Osteoblast (primary cell): ENCODE measurements at regions not wholly inside any gene's neighbourhood (a gene's known extent, or its start where the extent isn't known, plus 50 kb on each side); places are given as distances from the start of the nearest gene placed in this dataset.
"Not testable (repeated sequence)": the region's sequence is repeated elsewhere in the genome, so short reads cannot be mapped to it uniquely, and the experiment has no call there.

Experiments used
- DNase-seq: peaks from one replicate; pipeline ENCODE4 v3.0.0; 2011; ENCODE audit warnings: low spot score, mixed read lengths; ENCODE audit not compliant: insufficient read length; ENCODE audit errors: missing footprints
- H2AFZ ChIP-seq: 2 replicates; pipeline ENCODE4 v1.6.0; 2011; ENCODE audit warnings: mild to moderate bottlenecking, low read length
- H3K27ac ChIP-seq: 2 replicates; pipeline ENCODE4 v1.5.1; 2011; ENCODE audit warnings: mild to moderate bottlenecking, low read depth, low read length, moderate library complexity
- H3K27me3 ChIP-seq: 2 replicates; pipeline ENCODE4 v1.6.0; 2012; ENCODE audit warnings: mild to moderate bottlenecking, control low read depth, inconsistent platforms, low read length, moderate library complexity; ENCODE audit not compliant: insufficient read depth
- H3K36me3 ChIP-seq: 2 replicates; pipeline ENCODE4 v1.5.1; 2011; ENCODE audit warnings: mild to moderate bottlenecking, low read length, control low read depth, moderate library complexity; ENCODE audit not compliant: insufficient read depth
- H3K4me1 ChIP-seq: 2 replicates; pipeline ENCODE4 v1.5.1; 2011; ENCODE audit warnings: mild to moderate bottlenecking, low read length, control low read depth, moderate library complexity; ENCODE audit not compliant: insufficient read depth
- H3K4me2 ChIP-seq: 2 replicates; pipeline ENCODE4 v1.6.0; 2011; ENCODE audit warnings: mild to moderate bottlenecking, low read length; ENCODE audit not compliant: insufficient read depth
- H3K4me3 ChIP-seq: fragments of 200-600 bp; sonication (generic); 3 replicates; pipeline ENCODE4 v1.5.1; 2012; ENCODE audit warnings: mild to moderate bottlenecking, low read length, inconsistent platforms; ENCODE audit not compliant: insufficient read depth
- H3K79me2 ChIP-seq: 2 replicates; pipeline ENCODE4 v1.6.0; 2012; ENCODE audit warnings: mild to moderate bottlenecking, low read length, control low read depth, inconsistent platforms; ENCODE audit not compliant: insufficient read depth
- H3K9me3 ChIP-seq: 2 replicates; pipeline ENCODE4 v1.5.1; 2011; ENCODE audit warnings: low read depth, low read length, control low read depth
- H4K20me1 ChIP-seq: 2 replicates; pipeline ENCODE4 v1.6.0; 2012; ENCODE audit warnings: mild to moderate bottlenecking, low read length, control low read depth; ENCODE audit not compliant: insufficient read depth
- TF ChIP-seq, protein P1 (sequence below): IDR thresholded peaks from 2 replicates; pipeline ENCODE4 v1.5.1; 2011; ENCODE audit warnings: mild to moderate bottlenecking, low read depth, low read length, moderate library complexity; ENCODE audit errors: extremely low read depth

DNA sequence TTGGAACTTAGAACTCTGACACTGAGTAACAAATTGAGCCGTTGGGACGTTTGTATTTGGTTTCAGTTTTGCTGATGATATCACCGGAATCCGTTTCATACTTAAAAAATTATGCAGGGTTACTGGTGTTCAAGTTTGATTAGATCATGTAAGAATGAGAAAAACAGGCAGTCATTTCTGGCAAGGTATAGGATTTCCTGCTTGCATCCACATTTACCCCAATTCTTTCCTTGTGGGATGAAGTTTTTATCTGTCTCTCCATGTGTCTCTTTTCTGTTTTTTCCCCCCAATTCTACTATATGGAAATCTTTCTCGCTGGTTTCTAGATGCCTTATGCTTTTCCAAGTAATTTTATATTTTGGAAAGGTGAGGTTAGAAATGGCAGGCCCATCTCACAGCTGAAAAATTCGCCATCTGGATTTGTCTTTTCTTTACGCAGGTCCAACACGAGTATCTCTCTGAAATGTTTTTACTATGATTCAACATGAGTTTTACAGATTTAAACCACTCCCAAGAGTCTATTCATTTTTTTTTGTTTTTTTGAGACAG is 197.9 kb downstream of the SHOX start:
- Histone ChIP-seq H3K79me2 (no peaks in the 10 kb centered on the region), H3K36me3 (no peaks in the 10 kb centered on the region), H3K27ac (peak overlapping the region; percentile 97), H3K9me3 (peaks cover 2% of the 10 kb centered on the region), H3K4me1 (peaks cover 12% of the 10 kb centered on the region), H3K4me2 (peak overlapping the region; percentile 76), H3K4me3 (peak overlapping the region; percentile 54), H4K20me1 (no peaks in the 10 kb centered on the region), H2AFZ (peak overlapping the region; percentile 45), H3K27me3 (no peaks in the 10 kb centered on the region)
- TF ChIP-seq, protein P1, sequence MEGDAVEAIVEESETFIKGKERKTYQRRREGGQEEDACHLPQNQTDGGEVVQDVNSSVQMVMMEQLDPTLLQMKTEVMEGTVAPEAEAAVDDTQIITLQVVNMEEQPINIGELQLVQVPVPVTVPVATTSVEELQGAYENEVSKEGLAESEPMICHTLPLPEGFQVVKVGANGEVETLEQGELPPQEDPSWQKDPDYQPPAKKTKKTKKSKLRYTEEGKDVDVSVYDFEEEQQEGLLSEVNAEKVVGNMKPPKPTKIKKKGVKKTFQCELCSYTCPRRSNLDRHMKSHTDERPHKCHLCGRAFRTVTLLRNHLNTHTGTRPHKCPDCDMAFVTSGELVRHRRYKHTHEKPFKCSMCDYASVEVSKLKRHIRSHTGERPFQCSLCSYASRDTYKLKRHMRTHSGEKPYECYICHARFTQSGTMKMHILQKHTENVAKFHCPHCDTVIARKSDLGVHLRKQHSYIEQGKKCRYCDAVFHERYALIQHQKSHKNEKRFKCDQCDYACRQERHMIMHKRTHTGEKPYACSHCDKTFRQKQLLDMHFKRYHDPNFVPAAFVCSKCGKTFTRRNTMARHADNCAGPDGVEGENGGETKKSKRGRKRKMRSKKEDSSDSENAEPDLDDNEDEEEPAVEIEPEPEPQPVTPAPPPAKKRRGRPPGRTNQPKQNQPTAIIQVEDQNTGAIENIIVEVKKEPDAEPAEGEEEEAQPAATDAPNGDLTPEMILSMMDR, result no peak
- peak; percentile 78 for DNase-seq

- TF ChIP-seq, protein P1, result no peak
- DNase-seq, result peak; percentile 47
- H4K20me1 ChIP-seq, result no peaks in the 10 kb centered on the region
- no peaks in the 10 kb centered on the region for H3K27me3 ChIP-seq
- peak overlapping the region; percentile 95 for H3K27ac ChIP-seq
- H3K4me2 ChIP-seq, result peak overlapping the region; percentile 72
- no peaks in the 10 kb centered on the region for H3K36me3 ChIP-seq
- H3K79me2 ChIP-seq, result no peaks in the 10 kb centered on the region
- peaks cover 17% of the 10 kb centered on the region for H3K4me1 ChIP-seq
- H3K4me3 ChIP-seq, result peak overlapping the region; percentile 16
- H2AFZ ChIP-seq, result peak overlapping the region; percentile 23
- H3K9me3 ChIP-seq, result no peaks in the 10 kb centered on the region
These were observed 195.9 kb downstream of the SHOX start for GRCh38 chrX:826448-826847.

DNA sequence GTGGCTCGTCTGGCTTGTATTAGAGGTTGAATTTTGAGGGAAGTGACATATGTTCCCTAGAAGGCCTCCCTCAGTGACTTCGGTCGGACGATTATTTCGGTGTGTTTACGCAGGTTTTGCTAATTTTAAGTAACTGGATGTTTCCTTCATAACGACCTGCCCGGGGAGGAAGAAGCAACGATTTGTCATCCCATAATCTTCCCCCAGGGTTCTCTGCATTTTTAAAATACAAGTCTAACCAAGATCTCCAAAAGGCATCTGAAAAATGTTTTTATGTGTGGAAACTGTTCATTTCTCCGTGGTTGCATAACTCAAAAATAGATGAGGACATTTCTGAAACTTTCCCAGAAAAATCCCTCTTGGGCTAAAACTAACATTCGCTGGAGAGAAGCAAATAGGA is 195.4 kb downstream of the SHOX start:
- peak overlapping the region; percentile 61 for H2AFZ ChIP-seq
- no peaks in the 10 kb centered on the region for H3K36me3 ChIP-seq
- no peaks in the 10 kb centered on the region for H4K20me1 ChIP-seq
- H3K79me2 ChIP-seq, result no peaks in the 10 kb centered on the region
- TF ChIP-seq, protein P1, result no peak
- no peaks in the 10 kb centered on the region for H3K9me3 ChIP-seq
- H3K4me3 ChIP-seq, result peak overlapping the region; percentile 48
- peaks cover 22% of the 10 kb centered on the region for H3K4me1 ChIP-seq
- H3K4me2 ChIP-seq, result peak overlapping the region; percentile 72
- DNase-seq, result no peak
- peak overlapping the region; percentile 95 for H3K27ac ChIP-seq
- H3K27me3 ChIP-seq, result no peaks in the 10 kb centered on the region

DNA sequence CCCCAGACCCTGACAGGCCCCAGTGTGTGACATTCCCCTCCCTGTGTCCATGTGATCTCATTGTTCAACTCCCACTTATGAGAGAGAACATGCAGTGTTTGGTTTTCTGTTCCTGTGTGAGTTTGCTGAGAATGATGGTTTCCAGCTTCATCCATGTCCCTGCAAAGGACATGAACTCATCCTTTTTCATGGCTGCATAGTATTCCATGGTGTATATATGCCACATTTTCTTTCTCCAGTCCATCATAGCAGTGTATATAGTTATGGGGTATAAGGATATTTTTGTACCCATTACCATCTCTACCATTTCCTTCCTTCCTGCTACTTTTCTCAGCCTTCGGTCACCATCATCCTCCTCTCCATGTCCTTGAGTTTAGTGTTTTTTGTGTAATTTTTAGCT is 192.5 kb downstream of the SHOX start:
- H3K4me3 ChIP-seq, H3K4me2 ChIP-seq, H3K27me3 ChIP-seq, H3K27ac ChIP-seq, DNase-seq, H3K9me3 ChIP-seq, H2AFZ ChIP-seq, H3K36me3 ChIP-seq, H3K79me2 ChIP-seq, H4K20me1 ChIP-seq: not testable (repeated sequence)
- H3K4me1 ChIP-seq, result peaks cover 22% of the 10 kb centered on the region
